ENCODE measurements at regions not wholly inside any gene's neighbourhood (a gene's known extent, or its start where the extent isn't known, plus 50 kb on each side); places are given as distances from the start of the nearest gene placed in this dataset.

GRCh38 chr6:40887079-40887791 lies 151.8 kb downstream of the UNC5CL start:
- TF ChIP-seq EZH2 (IDR thresholded peaks at IDR 0.05), result no peak
- no peak for TF ChIP-seq POLR2AphosphoS5 (IDR thresholded peaks at IDR 0.05; ENCODE audit: borderline replicate concordance, low read depth, low read length)

All from SK-N-MC (cell line).